HCT116 (cell line): ENCODE measurements at regions not wholly inside any gene's neighbourhood (a gene's known extent, or its start where the extent isn't known, plus 50 kb on each side); places are given as distances from the start of the nearest gene placed in this dataset.

ENCODE experiments used
- ATAC-seq: fragments of 200-7000 bp; cut with Tn5 transposase; 2 replicates; pipeline ENCODE4 v1.9.1; 2020; ENCODE audit warnings: mild to moderate bottlenecking, moderate library complexity
- BruUV-seq: library from RNA; stranded (reverse); fragments of 400-500 nt; replicated peaks from 2 replicates; lab custom pipeline; 2021; lab: Mats Ljungman, UMichigan
- CTCF ChIA-PET: fragments of 300-600 bp; sonication (Branson Sonifier 250); formaldehyde crosslinking; loops from one replicate; lab custom pipeline; 2021; ENCODE audit warnings: antibody characterized with exemption; lab: Charles Lee
- POLR2A ChIA-PET: fragments of 300-600, 350-600 bp; sonication (Branson Sonifier 250); formaldehyde crosslinking; loops from one replicate; lab custom pipeline; 2021; ENCODE audit warnings: antibody characterized with exemption; lab: Charles Lee
- RAD21 ChIA-PET, 2 experiments: fragments of 300-600 bp; sonication (Branson Sonifier 250); formaldehyde crosslinking; loops; one replicate each; lab custom pipeline; 2023; ENCODE audit warnings: low total read pairs in 2 of 2; ENCODE audit not compliant: uncharacterized antibody in 2 of 2, unreplicated experiment in 2 of 2, low non-redundant PET in 1 of 2; lab: Charles Lee
- DNase-seq: peaks from one replicate; pipeline ENCODE4 v3.0.0-alpha.2; 2010; ENCODE audit warnings: low read depth, low spot score
- H2AFZ ChIP-seq: fragments of 200-600 bp; shearing (Covaris generic), sonication (generic); 2 replicates; pipeline ENCODE4 v1.6.1; 2017; ENCODE audit warnings: low read depth, mixed run types, mixed read lengths, antibody characterized with exemption, low read length; ENCODE audit not compliant: poor library complexity, severe bottlenecking
- H3K27ac ChIP-seq: 2 replicates; pipeline ENCODE4 v1.5.1; 2012; ENCODE audit warnings: low read depth, low read length
- H3K27me3 ChIP-seq: fragments of 200-600 bp; sonication (generic); 2 replicates; pipeline ENCODE4 v1.6.1; 2016; ENCODE audit warnings: mixed run types, low read length, mixed read lengths; ENCODE audit not compliant: insufficient read depth
- H3K36me3 ChIP-seq, 2 experiments: fragments of 200-500 bp in 1 of 2; fragments of 200-600 bp in 1 of 2; sonication (Bioruptor generic) in 1 of 2; sonication (generic) in 1 of 2; 2 replicates each; pipeline versions ENCODE4 v1.5.1 to v1.6.1; 2014 to 2016; ENCODE audit warnings: low read length in 2 of 2, inconsistent platforms in 1 of 2, mixed read lengths in 1 of 2, mixed run types in 1 of 2; ENCODE audit not compliant: insufficient read depth in 2 of 2, control insufficient read depth in 1 of 2
- H3K4me1 ChIP-seq, 2 experiments: fragments of 200-600 bp in 1 of 2; sonication (generic) in 1 of 2; 2 replicates each; pipeline versions ENCODE4 v1.5.1 to v1.6.1; 2012 to 2017; ENCODE audit warnings: low read length in 2 of 2, inconsistent platforms in 1 of 2, mild to moderate bottlenecking in 1 of 2, mixed read lengths in 1 of 2, mixed run types in 1 of 2, moderate library complexity in 1 of 2; ENCODE audit not compliant: insufficient read depth in 2 of 2, control insufficient read depth in 1 of 2
- H3K4me2 ChIP-seq: fragments of 200-600 bp; sonication (generic); 2 replicates; pipeline ENCODE4 v1.6.1; 2017; ENCODE audit warnings: mixed run types, low read length, mixed read lengths
- H3K4me3 ChIP-seq, 2 experiments: fragments of 200-600 bp in 1 of 2; sonication (generic) in 1 of 2; replicated peaks in 1 of 2; 2 replicates each; pipeline ENCODE4 v1.5.1; 2011 to 2016; ENCODE audit warnings: low read length in 2 of 2, control low read depth in 1 of 2, low read depth in 1 of 2, mild to moderate bottlenecking in 1 of 2, mixed read lengths in 1 of 2, mixed run types in 1 of 2
- H3K79me2 ChIP-seq: fragments of 200-600 bp; sonication (generic); 2 replicates; pipeline ENCODE4 v1.6.1; 2017; ENCODE audit warnings: mild to moderate bottlenecking, mixed run types, low read length, moderate library complexity, mixed read lengths; ENCODE audit not compliant: insufficient read depth
- H3K9ac ChIP-seq: fragments of 200-600 bp; sonication (generic); 2 replicates; pipeline ENCODE4 v1.6.1; 2016; ENCODE audit warnings: low read length, mixed read lengths
- H3K9me2 ChIP-seq: fragments of 200-600 bp; sonication (generic), shearing (Covaris generic); 2 replicates; pipeline ENCODE4 v1.6.1; 2017; ENCODE audit warnings: mixed run types, mild to moderate bottlenecking, moderate library complexity; ENCODE audit not compliant: insufficient read depth
- H3K9me3 ChIP-seq, 2 experiments: fragments of 200-500 bp in 1 of 2; fragments of 200-600 bp in 1 of 2; sonication (Bioruptor generic) in 1 of 2; sonication (generic) in 1 of 2; 2 replicates each; pipeline ENCODE4 v1.6.1; 2014 to 2017; ENCODE audit warnings: low read length in 2 of 2, mixed read lengths in 2 of 2, inconsistent platforms in 1 of 2, low read depth in 1 of 2, mild to moderate bottlenecking in 1 of 2, mixed run types in 1 of 2, moderate library complexity in 1 of 2; ENCODE audit not compliant: control insufficient read depth in 1 of 2, insufficient read depth in 1 of 2
- H4K20me1 ChIP-seq: fragments of 200-600 bp; sonication (generic), shearing (Covaris generic); 2 replicates; pipeline ENCODE4 v1.6.1; 2017; ENCODE audit warnings: mixed run types, mild to moderate bottlenecking, moderate library complexity; ENCODE audit not compliant: insufficient read depth
- ATF3 ChIP-seq: IDR thresholded peaks from 2 replicates; pipeline ENCODE4 v1.6.1; 2012
- FOSL1 ChIP-seq: IDR thresholded peaks from 2 replicates; pipeline ENCODE4 v1.6.1; 2012; ENCODE audit warnings: low read depth
- SRF ChIP-seq: IDR thresholded peaks from 2 replicates; pipeline ENCODE4 v1.6.1; 2012; ENCODE audit warnings: low read depth
- YY1 ChIP-seq: IDR thresholded peaks from 2 replicates; pipeline ENCODE4 v1.6.1; 2011; ENCODE audit warnings: low read length, low read depth, moderate library complexity, mild to moderate bottlenecking; ENCODE audit not compliant: insufficient replicate concordance; ENCODE audit errors: extremely low read depth
- ZNF274 ChIP-seq: fragments of 200-500 bp; sonication (Bioruptor generic); IDR thresholded peaks from 2 replicates; pipeline ENCODE4 v1.6.1; 2014; ENCODE audit warnings: mild to moderate bottlenecking, low read depth, low read length, inconsistent platforms
- intact Hi-C: fragments of 100-400 bp; cut with micrococcal nuclease; formaldehyde crosslinking; loops from 2 replicates; pipeline ENCODE4 v1.10.0; 2022
- TF ChIP-seq, protein P1 (sequence below): IDR thresholded peaks from 2 replicates; pipeline ENCODE4 v1.6.1; 2011; ENCODE audit warnings: mild to moderate bottlenecking, low read length, moderate library complexity; ENCODE audit not compliant: insufficient replicate concordance; ENCODE audit errors: extremely low read depth

GRCh38 chr5:71922584-71923106 is 184.6 kb upstream of the MAP1B start (continued):
- TF ChIP-seq, protein P1, sequence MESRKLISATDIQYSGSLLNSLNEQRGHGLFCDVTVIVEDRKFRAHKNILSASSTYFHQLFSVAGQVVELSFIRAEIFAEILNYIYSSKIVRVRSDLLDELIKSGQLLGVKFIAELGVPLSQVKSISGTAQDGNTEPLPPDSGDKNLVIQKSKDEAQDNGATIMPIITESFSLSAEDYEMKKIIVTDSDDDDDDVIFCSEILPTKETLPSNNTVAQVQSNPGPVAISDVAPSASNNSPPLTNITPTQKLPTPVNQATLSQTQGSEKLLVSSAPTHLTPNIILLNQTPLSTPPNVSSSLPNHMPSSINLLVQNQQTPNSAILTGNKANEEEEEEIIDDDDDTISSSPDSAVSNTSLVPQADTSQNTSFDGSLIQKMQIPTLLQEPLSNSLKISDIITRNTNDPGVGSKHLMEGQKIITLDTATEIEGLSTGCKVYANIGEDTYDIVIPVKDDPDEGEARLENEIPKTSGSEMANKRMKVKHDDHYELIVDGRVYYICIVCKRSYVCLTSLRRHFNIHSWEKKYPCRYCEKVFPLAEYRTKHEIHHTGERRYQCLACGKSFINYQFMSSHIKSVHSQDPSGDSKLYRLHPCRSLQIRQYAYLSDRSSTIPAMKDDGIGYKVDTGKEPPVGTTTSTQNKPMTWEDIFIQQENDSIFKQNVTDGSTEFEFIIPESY: no peak
- TF ChIP-seq SRF (peak; percentile 71; the same call in 1 of the 2 replicates), FOSL1 (peak; percentile 89)

DNA sequence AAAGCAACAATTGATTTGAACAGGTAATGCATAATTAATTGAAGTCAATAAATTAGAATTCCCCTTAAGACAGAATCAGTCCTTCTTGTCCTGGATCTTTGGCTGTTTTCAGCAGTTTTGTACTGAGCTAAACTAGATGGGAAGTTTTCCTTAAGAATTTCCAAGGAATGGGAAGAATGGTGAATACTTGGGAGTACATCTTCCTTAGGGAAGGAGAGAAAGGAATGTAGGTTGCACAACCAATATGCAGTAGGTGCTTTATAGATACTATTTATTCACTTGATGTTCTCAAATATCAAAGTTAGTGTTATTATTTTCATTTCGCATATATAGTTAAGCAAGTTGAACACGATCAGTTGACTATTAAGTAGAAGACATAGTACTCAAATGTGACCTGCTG is 183.5 kb upstream of the MAP1B start:
- Histone ChIP-seq H3K36me3 (no peaks in the 10 kb centered on the region), H3K4me1 (peaks cover 6 to 34% of the 10 kb centered on the region in 2 experiments; a peak in 3 of 4 replicates), H3K9me3 (no peaks in the 10 kb centered on the region), H3K9ac (no peak overlapping the region), H3K79me2 (no peaks in the 10 kb centered on the region), H3K9me2 (no peaks in the 10 kb centered on the region), H3K4me2 (no peak overlapping the region), H3K27me3 (no peaks in the 10 kb centered on the region), H2AFZ (peak overlapping the region; percentile 81), H3K4me3 (no peak overlapping the region), H3K27ac (no peak overlapping the region), H4K20me1 (no peaks in the 10 kb centered on the region)
- CTCF ChIA-PET: no interaction called here
- no peak for ATAC-seq
- RAD21 ChIA-PET: no interaction called here
- POLR2A ChIA-PET: interaction anchor here (1.4 to 2.4 kb wide), 2 partner anchors 9 to 15 kb away, joined by 4 to 24 read pairs; no protein-coding TSS in a partner anchor
- TF ChIP-seq ATF3 (no peak), YY1 (no peak), ZNF274 (no peak)
- BruUV-seq: no TSS peak
- intact Hi-C loops: no loop called here
- DNase-seq: no peak
